Suprapubic skin (tissue), 4 donors: ENCODE measurements at regions not wholly inside any gene's neighbourhood (a gene's known extent, or its start where the extent isn't known, plus 50 kb on each side); places are given as distances from the start of the nearest gene placed in this dataset.

ENCODE experiments used
- DNase-seq, 2 donors: peaks; one replicate each; pipeline ENCODE4 v3.0.0-alpha.2; 2019; ENCODE audit warnings: low spot score in 2 of 2
- H3K27ac ChIP-seq: fragments of 200-600 bp; sonication (generic); one replicate; pipeline ENCODE4 v1.5.1; 2019
- H3K27me3 ChIP-seq: fragments of 200-600 bp; sonication (generic); one replicate; pipeline ENCODE4 v1.5.1; 2019
- H3K36me3 ChIP-seq: fragments of 200-600 bp; sonication (generic); one replicate; pipeline ENCODE4 v1.5.1; 2019
- H3K4me1 ChIP-seq: fragments of 200-600 bp; sonication (generic); one replicate; pipeline ENCODE4 v1.5.1; 2019
- H3K4me3 ChIP-seq: fragments of 200-600 bp; sonication (generic); one replicate; pipeline ENCODE4 v1.5.1; 2019; ENCODE audit warnings: mild to moderate bottlenecking
- H3K9me3 ChIP-seq: fragments of 200-600 bp; sonication (generic); one replicate; pipeline ENCODE4 v1.5.1; 2019
- CTCF ChIP-seq, 2 donors: fragments of 200-600 bp in 1 of 2; fragments of 450-650 bp in 1 of 2; sonication (generic) in 1 of 2; IDR thresholded peaks; one replicate each; pipeline ENCODE4 v1.5.1; 2016 to 2019; ENCODE audit warnings: antibody characterized with exemption in 2 of 2, mild to moderate bottlenecking in 1 of 2, moderate library complexity in 1 of 2
- EP300 ChIP-seq: sonication (generic); formaldehyde crosslinking; IDR thresholded peaks from one replicate; pipeline ENCODE4 v1.6.1; 2017; ENCODE audit warnings: antibody characterized with exemption
- POLR2A ChIP-seq, 2 donors: fragments of 450-650 bp; IDR thresholded peaks; one replicate each; pipeline ENCODE4 v1.6.1; 2017; ENCODE audit warnings: antibody characterized with exemption in 2 of 2, mild to moderate bottlenecking in 2 of 2, moderate library complexity in 2 of 2
- POLR2AphosphoS5 ChIP-seq, 3 donors: sonication (generic); formaldehyde crosslinking; IDR thresholded peaks; one replicate each; pipeline ENCODE4 v1.6.1; 2017; ENCODE audit warnings: antibody characterized with exemption in 3 of 3
- WGBS: methylation state at CpG from one replicate; pipeline ENCODE4 v1.1.5; 2018; 5-methylcytosine and 5-hydroxymethylcytosine counted together

- 33% methylated on average over 2 of the region's 2 CpGs for WGBS
These were observed 420.8 kb upstream of the SPHKAP start for GRCh38 chr2:228602288-228602687.

GRCh38 chr2:228600265-228600664, 418.8 kb upstream of the SPHKAP start:
- no peak overlapping the region for H3K4me3 ChIP-seq
- no peaks in the 10 kb centered on the region for H3K36me3 ChIP-seq
- no peaks in the 10 kb centered on the region for H3K27me3 ChIP-seq
- TF ChIP-seq EP300 (no peak), POLR2A (IDR thresholded peaks at IDR 0.05) (no peak), POLR2AphosphoS5 (IDR thresholded peaks at IDR 0.05) (no peak), CTCF (IDR thresholded peaks at IDR 0.05) (no peak)
- no peaks in the 10 kb centered on the region for H3K9me3 ChIP-seq
- no peak for DNase-seq
- no peak overlapping the region for H3K27ac ChIP-seq
- no peaks in the 10 kb centered on the region for H3K4me1 ChIP-seq
- WGBS = 88% methylated on average over 2 of the region's 2 CpGs

More at GRCh38 chr2:228602288-228602687, 420.8 kb upstream of the SPHKAP start:
- no peaks in the 10 kb centered on the region for H3K27me3 ChIP-seq
- H3K4me1 ChIP-seq = no peaks in the 10 kb centered on the region
- H3K27ac ChIP-seq = no peak overlapping the region
- no peak overlapping the region for H3K4me3 ChIP-seq
- TF ChIP-seq EP300 = no peak
- TF ChIP-seq POLR2AphosphoS5 (IDR thresholded peaks at IDR 0.05) = no peak
- no peak for TF ChIP-seq CTCF (IDR thresholded peaks at IDR 0.05)
- no peak for TF ChIP-seq POLR2A (IDR thresholded peaks at IDR 0.05)
- no peaks in the 10 kb centered on the region for H3K9me3 ChIP-seq
- H3K36me3 ChIP-seq = no peaks in the 10 kb centered on the region
- DNase-seq = no peak

- H3K36me3 ChIP-seq = no peaks in the 10 kb centered on the region
- H3K9me3 ChIP-seq = no peaks in the 10 kb centered on the region
- no peaks in the 10 kb centered on the region for H3K27me3 ChIP-seq
- H3K4me1 ChIP-seq = no peaks in the 10 kb centered on the region
- no peak overlapping the region for H3K4me3 ChIP-seq
- no peak for TF ChIP-seq POLR2AphosphoS5 (IDR thresholded peaks at IDR 0.05)
- TF ChIP-seq POLR2A (IDR thresholded peaks at IDR 0.05) = no peak
- no peak for TF ChIP-seq CTCF (IDR thresholded peaks at IDR 0.05)
- TF ChIP-seq EP300 = no peak
- H3K27ac ChIP-seq = no peak overlapping the region
- no peak for DNase-seq
- WGBS = 86% methylated on average over 1 of the region's 1 CpG
These were observed 418.3 kb upstream of the SPHKAP start for GRCh38 chr2:228599781-228600180.

GRCh38 chr2:228599297-228599696, 417.8 kb upstream of the SPHKAP start:
- no peaks in the 10 kb centered on the region for H3K9me3 ChIP-seq
- H3K27ac ChIP-seq = no peak overlapping the region
- 70% methylated on average over 5 of the region's 5 CpGs for WGBS
- no peak overlapping the region for H3K4me3 ChIP-seq
- no peak for DNase-seq
- no peaks in the 10 kb centered on the region for H3K4me1 ChIP-seq
- H3K27me3 ChIP-seq = no peaks in the 10 kb centered on the region
- TF ChIP-seq POLR2AphosphoS5 (IDR thresholded peaks at IDR 0.05) (no peak), EP300 (no peak), CTCF (IDR thresholded peaks at IDR 0.05) (no peak), POLR2A (IDR thresholded peaks at IDR 0.05) (no peak)
- no peaks in the 10 kb centered on the region for H3K36me3 ChIP-seq

- WGBS = 0% methylated on average over 1 of the region's 1 CpG
- TF ChIP-seq POLR2A (IDR thresholded peaks at IDR 0.05) (no peak), EP300 (no peak), POLR2AphosphoS5 (IDR thresholded peaks at IDR 0.05) (no peak), CTCF (IDR thresholded peaks at IDR 0.05) (no peak)
- no peak overlapping the region for H3K4me3 ChIP-seq
These were observed 415.5 kb upstream of the SPHKAP start for GRCh38 chr2:228597032-228597431.

More at GRCh38 chr2:228597032-228597431, 415.5 kb upstream of the SPHKAP start:
- no peak overlapping the region for H3K27ac ChIP-seq
- DNase-seq = no peak
- H3K36me3 ChIP-seq = no peaks in the 10 kb centered on the region
- no peaks in the 10 kb centered on the region for H3K27me3 ChIP-seq
- no peaks in the 10 kb centered on the region for H3K4me1 ChIP-seq
- H3K9me3 ChIP-seq = no peaks in the 10 kb centered on the region
